Keratinocyte (primary cell): ENCODE measurements at regions not wholly inside any gene's neighbourhood (a gene's known extent, or its start where the extent isn't known, plus 50 kb on each side); places are given as distances from the start of the nearest gene placed in this dataset.

ENCODE experiments used
- DNase-seq: peaks from one replicate; pipeline ENCODE4 v3.0.0-alpha.2; 2011; ENCODE audit warnings: low read depth, missing footprints, low spot score
- FAIRE-seq: peaks from 2 replicates; lab custom pipeline; 2011; peaks lifted over from hg19 to GRCh38; lab: Jason Lieb, UNC
- H2AFZ ChIP-seq: 2 replicates; pipeline ENCODE4 v1.6.0; 2012; ENCODE audit warnings: low read length, control low read depth, inconsistent platforms; ENCODE audit not compliant: control insufficient read depth
- H3K27ac ChIP-seq: 2 replicates; pipeline ENCODE4 v1.5.1; 2011; ENCODE audit warnings: low read length; ENCODE audit not compliant: control insufficient read depth, insufficient read depth
- H3K27me3 ChIP-seq: 3 replicates; pipeline ENCODE4 v1.6.0; 2011; ENCODE audit warnings: low read length; ENCODE audit not compliant: control insufficient read depth, insufficient read depth; ENCODE audit errors: extremely low read depth
- H3K36me3 ChIP-seq, 2 experiments: 2 replicates in 1 of 2; 3 replicates in 1 of 2; pipeline ENCODE4 v1.5.1; 2011; ENCODE audit warnings: low read length in 2 of 2, mild to moderate bottlenecking in 1 of 2; ENCODE audit not compliant: control insufficient read depth in 2 of 2, insufficient read depth in 2 of 2; ENCODE audit errors: extremely low read depth in 1 of 2
- H3K4me1 ChIP-seq: 3 replicates; pipeline ENCODE4 v1.5.1; 2011; ENCODE audit warnings: low read length; ENCODE audit not compliant: control insufficient read depth, insufficient read depth; ENCODE audit errors: extremely low read depth
- H3K4me2 ChIP-seq: 3 replicates; pipeline ENCODE4 v1.6.0; 2011; ENCODE audit warnings: low read depth, low read length; ENCODE audit not compliant: control insufficient read depth, insufficient read depth; ENCODE audit errors: extremely low read depth
- H3K4me3 ChIP-seq, 3 experiments: fragments of 200-600 bp in 1 of 3; sonication (generic) in 1 of 3; 2 replicates in 2 of 3; 3 replicates in 1 of 3; pipeline ENCODE4 v1.5.1; 2011 to 2016; ENCODE audit warnings: low read length in 3 of 3, mild to moderate bottlenecking in 3 of 3, control low read depth in 2 of 3, inconsistent platforms in 1 of 3, low read depth in 1 of 3, mixed read lengths in 1 of 3, mixed run types in 1 of 3, moderate library complexity in 1 of 3; ENCODE audit not compliant: control insufficient read depth in 2 of 3, insufficient read depth in 2 of 3; ENCODE audit errors: extremely low read depth in 1 of 3
- H3K79me2 ChIP-seq: 2 replicates; pipeline ENCODE4 v1.6.0; 2012; ENCODE audit warnings: low read length; ENCODE audit not compliant: control insufficient read depth, insufficient read depth
- H3K9ac ChIP-seq: 3 replicates; pipeline ENCODE4 v1.6.0; 2011; ENCODE audit warnings: low read length; ENCODE audit not compliant: control insufficient read depth, insufficient read depth; ENCODE audit errors: extremely low read depth
- H3K9me1 ChIP-seq: 3 replicates; pipeline ENCODE4 v1.6.0; 2011; ENCODE audit warnings: low read length; ENCODE audit not compliant: control insufficient read depth, insufficient read depth; ENCODE audit errors: extremely low read depth
- H3K9me3 ChIP-seq: 2 replicates; pipeline ENCODE4 v1.5.1; 2012; ENCODE audit warnings: low read depth, low read length; ENCODE audit not compliant: control insufficient read depth
- H4K20me1 ChIP-seq: 3 replicates; pipeline ENCODE4 v1.6.0; 2011; ENCODE audit warnings: low read length; ENCODE audit not compliant: control insufficient read depth, insufficient read depth; ENCODE audit errors: extremely low read depth
- CTCF ChIP-seq, 3 experiments: IDR thresholded peaks in 1 of 3; conservative IDR thresholded peaks in 1 of 3; optimal IDR thresholded peaks in 1 of 3; 2 replicates in 2 of 3; 3 replicates in 1 of 3; pipeline versions ENCODE3 to v1.5.1; 2011; ENCODE audit warnings: low read length in 3 of 3, mild to moderate bottlenecking in 3 of 3, moderate library complexity in 2 of 3, control low read depth in 1 of 3, inconsistent platforms in 1 of 3; ENCODE audit not compliant: insufficient read depth in 2 of 3; ENCODE audit errors: extremely low read depth in 1 of 3
- EZH2 ChIP-seq: IDR thresholded peaks from one replicate; pipeline ENCODE4 v1.6.1; 2012; ENCODE audit warnings: inconsistent platforms, mild to moderate bottlenecking, low read length, moderate library complexity
- dilution Hi-C: fragments of 300-500 bp; cut with MboI; formaldehyde crosslinking; loops from one replicate; pipeline ENCODE4 v1.7.0; 2020; ENCODE audit warnings: low sequenced_read_pairs; ENCODE audit not compliant: extremely low pct_ligation_motif_present

- dilution Hi-C loops, result no loop called here
- H3K27me3 ChIP-seq, result peaks cover 22% of the 10 kb centered on the region
- TF ChIP-seq CTCF (optimal IDR thresholded peaks at IDR 0.05 in 1 of 3, IDR thresholded peaks at IDR 0.05 in 1 of 3, conservative IDR thresholded peaks at IDR 0.05 in 1 of 3; ENCODE audit: extremely low read depth in 1 of 3, insufficient read depth in 2 of 3, low read length in 3 of 3) (no peak), EZH2 (no peak)
- no peak overlapping the region for H3K4me3 ChIP-seq
- no peaks in the 10 kb centered on the region for H3K9me1 ChIP-seq
- H3K4me1 ChIP-seq, result no peaks in the 10 kb centered on the region
- no peak overlapping the region for H3K9ac ChIP-seq
- H3K4me2 ChIP-seq, result no peak overlapping the region
- H3K27ac ChIP-seq, result no peak overlapping the region
- H2AFZ ChIP-seq, result no peak overlapping the region
- H4K20me1 ChIP-seq, result no peaks in the 10 kb centered on the region
- FAIRE-seq (no peak), DNase-seq (no peak)
- H3K79me2 ChIP-seq, result no peaks in the 10 kb centered on the region
- no peaks in the 10 kb centered on the region for H3K9me3 ChIP-seq
- no peaks in the 10 kb centered on the region for H3K36me3 ChIP-seq
Observed at GRCh38 chr7:39827571-39827970, 122.5 kb upstream of the CDK13 start.

GRCh38 chr7:39829028-39829427 is 121.0 kb upstream of the CDK13 start:
- no peak overlapping the region for H3K27ac ChIP-seq
- DNase-seq (no peak), FAIRE-seq (no peak)
- dilution Hi-C loops, result no loop called here
- no peaks in the 10 kb centered on the region for H3K9me1 ChIP-seq
- no peak overlapping the region for H2AFZ ChIP-seq
- no peaks in the 10 kb centered on the region for H3K79me2 ChIP-seq
- H4K20me1 ChIP-seq, result no peaks in the 10 kb centered on the region
- H3K36me3 ChIP-seq, result no peaks in the 10 kb centered on the region
- no peak overlapping the region for H3K4me2 ChIP-seq
- H3K4me3 ChIP-seq, result no peak overlapping the region
- no peak overlapping the region for H3K9ac ChIP-seq
- no peaks in the 10 kb centered on the region for H3K9me3 ChIP-seq
- H3K4me1 ChIP-seq, result no peaks in the 10 kb centered on the region
- no peak for TF ChIP-seq EZH2
- no peak for TF ChIP-seq CTCF (optimal IDR thresholded peaks at IDR 0.05 in 1 of 3, IDR thresholded peaks at IDR 0.05 in 1 of 3, conservative IDR thresholded peaks at IDR 0.05 in 1 of 3; ENCODE audit: extremely low read depth in 1 of 3, insufficient read depth in 2 of 3, low read length in 3 of 3)
- peaks cover 26% of the 10 kb centered on the region for H3K27me3 ChIP-seq
